NCI-H748 treated with DMSO at 0.1 percent for 48 hours (cell line): ENCODE measurements at regions not wholly inside any gene's neighbourhood (a gene's known extent, or its start where the extent isn't known, plus 50 kb on each side); places are given as distances from the start of the nearest gene placed in this dataset.
A peak's percentile ranks its signal among the peaks of the same experiment; 100 is the strongest.

Experiments
- DNase-seq: peaks from one replicate; lab custom pipeline; 2025; lab: John Stamatoyannopoulos, UW

- DNase-seq = no peak
Measured at GRCh38 chr6:88236612-88237360, 70.6 kb upstream of the CNR1 start.

GRCh38 chr6:88232753-88233152 is 66.6 kb upstream of the CNR1 start:
- no peak for DNase-seq

- no peak for DNase-seq
Measured at GRCh38 chr6:88223298-88223697, 57.2 kb upstream of the CNR1 start.

- peak; percentile 52 for DNase-seq
Measured at GRCh38 chr6:88220493-88220892, 54.3 kb upstream of the CNR1 start.

GRCh38 chr6:88216182-88216581 is 50.0 kb upstream of the CNR1 start:
- DNase-seq = no peak
